ENCODE measurements at regions not wholly inside any gene's neighbourhood (a gene's known extent, or its start where the extent isn't known, plus 50 kb on each side); places are given as distances from the start of the nearest gene placed in this dataset.
"Not testable (repeated sequence)": the region's sequence is repeated elsewhere in the genome, so short reads cannot be mapped to it uniquely, and the experiment has no call there.

- WGBS, 3 donors, result 53 to 73% (median 57%) methylated on average over 5 of the region's 5 CpGs
- H3K27me3 ChIP-seq (ENCODE audit: control insufficient read depth in 3 of 3, insufficient read depth in 3 of 3, low read length in 3 of 3); DNase-seq; H3K9me3 ChIP-seq (ENCODE audit: control insufficient read depth in 2 of 2, insufficient read depth in 1 of 2, low read depth in 1 of 2, low read length in 1 of 2); H3K4me3 ChIP-seq (ENCODE audit: low read depth in 1 of 3, low read length in 3 of 3); H3K4me1 ChIP-seq (ENCODE audit: control insufficient read depth in 3 of 3, insufficient read depth in 2 of 3, low read depth in 1 of 3, low read length in 2 of 3); FAIRE-seq; H3K36me3 ChIP-seq (ENCODE audit: control insufficient read depth in 3 of 3, insufficient read depth in 2 of 3, low read depth in 1 of 3, low read length in 3 of 3); H3K27ac ChIP-seq (ENCODE audit: low read depth in 1 of 3, low read length in 2 of 3): not testable (repeated sequence)
These were observed 832.7 kb upstream of the PRKX start for GRCh38 chrX:4546178-4546577.

GRCh38 chrX:4528247-4528646 lies 814.8 kb upstream of the PRKX start:
- Histone ChIP-seq H3K36me3 (ENCODE audit: control insufficient read depth in 3 of 3, insufficient read depth in 2 of 3, low read depth in 1 of 3, low read length in 3 of 3) (no peaks in the 10 kb centered on the region), H3K4me1 (ENCODE audit: control insufficient read depth in 3 of 3, insufficient read depth in 2 of 3, low read depth in 1 of 3, low read length in 2 of 3) (no peaks in the 10 kb centered on the region), H3K9me3 (ENCODE audit: control insufficient read depth in 2 of 2, insufficient read depth in 1 of 2, low read depth in 1 of 2, low read length in 1 of 2) (no peaks in the 10 kb centered on the region), H3K27me3 (ENCODE audit: control insufficient read depth in 3 of 3, insufficient read depth in 3 of 3, low read length in 3 of 3) (no peaks in the 10 kb centered on the region), H3K27ac (ENCODE audit: low read depth in 1 of 3, low read length in 2 of 3) (no peak overlapping the region), H3K4me3 (ENCODE audit: low read depth in 1 of 3, low read length in 3 of 3) (no peak overlapping the region)
- FAIRE-seq, result no peak
- DNase-seq, result no peak
- 56 to 78% (median 67%) methylated on average over 1 of the region's 1 CpG for WGBS, 3 donors

- Histone ChIP-seq H3K4me1 (ENCODE audit: control insufficient read depth in 3 of 3, insufficient read depth in 2 of 3, low read depth in 1 of 3, low read length in 2 of 3) (no peaks in the 10 kb centered on the region), H3K27me3 (ENCODE audit: control insufficient read depth in 3 of 3, insufficient read depth in 3 of 3, low read length in 3 of 3) (no peaks in the 10 kb centered on the region), H3K9me3 (ENCODE audit: control insufficient read depth in 2 of 2, insufficient read depth in 1 of 2, low read depth in 1 of 2, low read length in 1 of 2) (no peaks in the 10 kb centered on the region), H3K36me3 (ENCODE audit: control insufficient read depth in 3 of 3, insufficient read depth in 2 of 3, low read depth in 1 of 3, low read length in 3 of 3) (no peaks in the 10 kb centered on the region), H3K27ac (ENCODE audit: low read depth in 1 of 3, low read length in 2 of 3) (no peak overlapping the region), H3K4me3 (ENCODE audit: low read depth in 1 of 3, low read length in 3 of 3) (no peak overlapping the region)
- FAIRE-seq (no peak), DNase-seq (no peak)
- 57 to 66% (median 62%) methylated on average over 4 of the region's 4 CpGs for WGBS, 3 donors
These were observed 772.5 kb upstream of the PRKX start for GRCh38 chrX:4485912-4486311.

- no peak for FAIRE-seq
- WGBS, 3 donors, result 37 to 55% (median 46%) methylated on average over 5 of the region's 5 CpGs
These were observed 770.8 kb upstream of the PRKX start for GRCh38 chrX:4484266-4484665.

GRCh38 chrX:4451591-4451990 lies 738.1 kb upstream of the PRKX start:
- WGBS, 3 donors, result 78 to 90% (median 89%) methylated on average over 4 of the region's 4 CpGs
- Histone ChIP-seq H3K9me3 (ENCODE audit: control insufficient read depth in 2 of 2, insufficient read depth in 1 of 2, low read depth in 1 of 2, low read length in 1 of 2) (no peaks in the 10 kb centered on the region), H3K36me3 (ENCODE audit: control insufficient read depth in 3 of 3, insufficient read depth in 2 of 3, low read depth in 1 of 3, low read length in 3 of 3) (no peaks in the 10 kb centered on the region), H3K4me3 (ENCODE audit: low read depth in 1 of 3, low read length in 3 of 3) (no peak overlapping the region), H3K27ac (ENCODE audit: low read depth in 1 of 3, low read length in 2 of 3) (no peak overlapping the region), H3K27me3 (ENCODE audit: control insufficient read depth in 3 of 3, insufficient read depth in 3 of 3, low read length in 3 of 3) (no peaks in the 10 kb centered on the region), H3K4me1 (ENCODE audit: control insufficient read depth in 3 of 3, insufficient read depth in 2 of 3, low read depth in 1 of 3, low read length in 2 of 3) (no peaks in the 10 kb centered on the region)
- no peak for DNase-seq
- FAIRE-seq, result no peak

More at GRCh38 chrX:4484266-4484665, 770.8 kb upstream of the PRKX start:
- no peak overlapping the region for H3K27ac ChIP-seq (ENCODE audit: low read depth in 1 of 3, low read length in 2 of 3)
- H3K4me3 ChIP-seq (ENCODE audit: low read depth in 1 of 3, low read length in 3 of 3), result no peak overlapping the region
- no peaks in the 10 kb centered on the region for H3K36me3 ChIP-seq (ENCODE audit: control insufficient read depth in 3 of 3, insufficient read depth in 2 of 3, low read depth in 1 of 3, low read length in 3 of 3)
- no peaks in the 10 kb centered on the region for H3K9me3 ChIP-seq (ENCODE audit: control insufficient read depth in 2 of 2, insufficient read depth in 1 of 2, low read depth in 1 of 2, low read length in 1 of 2)
- no peak for DNase-seq
- no peaks in the 10 kb centered on the region for H3K4me1 ChIP-seq (ENCODE audit: control insufficient read depth in 3 of 3, insufficient read depth in 2 of 3, low read depth in 1 of 3, low read length in 2 of 3)
- H3K27me3 ChIP-seq (ENCODE audit: control insufficient read depth in 3 of 3, insufficient read depth in 3 of 3, low read length in 3 of 3), result no peaks in the 10 kb centered on the region

- FAIRE-seq, result no peak
- no peaks in the 10 kb centered on the region for H3K9me3 ChIP-seq (ENCODE audit: control insufficient read depth in 2 of 2, insufficient read depth in 1 of 2, low read depth in 1 of 2, low read length in 1 of 2)
- H3K27me3 ChIP-seq (ENCODE audit: control insufficient read depth in 3 of 3, insufficient read depth in 3 of 3, low read length in 3 of 3), result no peaks in the 10 kb centered on the region
- H3K4me3 ChIP-seq (ENCODE audit: low read depth in 1 of 3, low read length in 3 of 3), result no peak overlapping the region
- 87 to 98% (median 92%) methylated on average over 2 of the region's 2 CpGs for WGBS, 3 donors
- no peaks in the 10 kb centered on the region for H3K36me3 ChIP-seq (ENCODE audit: control insufficient read depth in 3 of 3, insufficient read depth in 2 of 3, low read depth in 1 of 3, low read length in 3 of 3)
- H3K4me1 ChIP-seq (ENCODE audit: control insufficient read depth in 3 of 3, insufficient read depth in 2 of 3, low read depth in 1 of 3, low read length in 2 of 3), result no peaks in the 10 kb centered on the region
- no peak for DNase-seq
- H3K27ac ChIP-seq (ENCODE audit: low read depth in 1 of 3, low read length in 2 of 3), result no peak overlapping the region
These were observed 736.7 kb upstream of the PRKX start for GRCh38 chrX:4450177-4450576.

- Histone ChIP-seq H3K36me3 (ENCODE audit: control insufficient read depth in 3 of 3, insufficient read depth in 2 of 3, low read depth in 1 of 3, low read length in 3 of 3) (no peaks in the 10 kb centered on the region), H3K27me3 (ENCODE audit: control insufficient read depth in 3 of 3, insufficient read depth in 3 of 3, low read length in 3 of 3) (no peaks in the 10 kb centered on the region), H3K9me3 (ENCODE audit: control insufficient read depth in 2 of 2, insufficient read depth in 1 of 2, low read depth in 1 of 2, low read length in 1 of 2) (no peaks in the 10 kb centered on the region), H3K4me3 (ENCODE audit: low read depth in 1 of 3, low read length in 3 of 3) (no peak overlapping the region), H3K27ac (ENCODE audit: low read depth in 1 of 3, low read length in 2 of 3) (no peak overlapping the region), H3K4me1 (ENCODE audit: control insufficient read depth in 3 of 3, insufficient read depth in 2 of 3, low read depth in 1 of 3, low read length in 2 of 3) (no peaks in the 10 kb centered on the region)
- WGBS, 3 donors, result 26 to 48% (median 33%) methylated on average over 4 of the region's 4 CpGs
- FAIRE-seq (no peak), DNase-seq (peak in 1 of 2 donors; percentile 1)
These were observed 722.5 kb upstream of the PRKX start for GRCh38 chrX:4435905-4436304.

GRCh38 chrX:4397471-4397870 lies 684.0 kb upstream of the PRKX start:
- no peaks in the 10 kb centered on the region for H3K4me1 ChIP-seq (ENCODE audit: control insufficient read depth in 3 of 3, insufficient read depth in 2 of 3, low read depth in 1 of 3, low read length in 2 of 3)
- 46 to 65% (median 50%) methylated on average over 2 of the region's 2 CpGs for WGBS, 3 donors
- no peaks in the 10 kb centered on the region for H3K36me3 ChIP-seq (ENCODE audit: control insufficient read depth in 3 of 3, insufficient read depth in 2 of 3, low read depth in 1 of 3, low read length in 3 of 3)
- FAIRE-seq (peak; percentile 5), DNase-seq (no peak)
- H3K4me3 ChIP-seq (ENCODE audit: low read depth in 1 of 3, low read length in 3 of 3), result no peak overlapping the region
- no peaks in the 10 kb centered on the region for H3K27me3 ChIP-seq (ENCODE audit: control insufficient read depth in 3 of 3, insufficient read depth in 3 of 3, low read length in 3 of 3)
- peaks cover 0 to 3% of the 10 kb centered on the region in 2 donors for H3K9me3 ChIP-seq (ENCODE audit: control insufficient read depth in 2 of 2, insufficient read depth in 1 of 2, low read depth in 1 of 2, low read length in 1 of 2)
- H3K27ac ChIP-seq (ENCODE audit: low read depth in 1 of 3, low read length in 2 of 3), result no peak overlapping the region

- no peak for FAIRE-seq
- DNase-seq, result no peak
- Histone ChIP-seq H3K4me3 (ENCODE audit: low read depth in 1 of 3, low read length in 3 of 3) (no peak overlapping the region), H3K36me3 (ENCODE audit: control insufficient read depth in 3 of 3, insufficient read depth in 2 of 3, low read depth in 1 of 3, low read length in 3 of 3) (no peaks in the 10 kb centered on the region), H3K27me3 (ENCODE audit: control insufficient read depth in 3 of 3, insufficient read depth in 3 of 3, low read length in 3 of 3) (no peaks in the 10 kb centered on the region), H3K4me1 (ENCODE audit: control insufficient read depth in 3 of 3, insufficient read depth in 2 of 3, low read depth in 1 of 3, low read length in 2 of 3) (no peaks in the 10 kb centered on the region), H3K27ac (ENCODE audit: low read depth in 1 of 3, low read length in 2 of 3) (no peak overlapping the region), H3K9me3 (ENCODE audit: control insufficient read depth in 2 of 2, insufficient read depth in 1 of 2, low read depth in 1 of 2, low read length in 1 of 2) (no peaks in the 10 kb centered on the region)
- WGBS, 3 donors, result 36 to 48% (median 41%) methylated on average over 3 of the region's 3 CpGs
These were observed 668.8 kb upstream of the PRKX start for GRCh38 chrX:4382273-4382672.

Measured in small intestine (tissue), 7 donors.